Stomach (tissue), 4 donors: ENCODE measurements at regions not wholly inside any gene's neighbourhood (a gene's known extent, or its start where the extent isn't known, plus 50 kb on each side); places are given as distances from the start of the nearest gene placed in this dataset.

Experiments used
- EP300 ChIP-seq: sonication (generic); formaldehyde crosslinking; IDR thresholded peaks from one replicate; pipeline ENCODE4 v1.6.1; 2017; ENCODE audit warnings: antibody characterized with exemption
- POLR2A ChIP-seq, 4 donors: fragments of 450-650 bp; IDR thresholded peaks; one replicate each; pipeline ENCODE4 v1.6.1; 2016; ENCODE audit warnings: antibody characterized with exemption in 4 of 4, control low read depth in 2 of 4, mild to moderate bottlenecking in 1 of 4, moderate library complexity in 1 of 4
- POLR2AphosphoS5 ChIP-seq, 3 donors: sonication (generic); formaldehyde crosslinking; IDR thresholded peaks; one replicate each; pipeline ENCODE4 v1.6.1; 2016; ENCODE audit warnings: antibody characterized with exemption in 3 of 3
- TF ChIP-seq, protein P1 (sequence below), 7 experiments: fragments of 450-650 bp in 4 of 7; fragments of 200-600 bp in 3 of 7; sonication (generic) in 3 of 7; IDR thresholded peaks; one replicate each; pipeline ENCODE4 v1.5.1; 2016 to 2019; ENCODE audit warnings: antibody characterized with exemption in 7 of 7, control low read depth in 2 of 7, mild to moderate bottlenecking in 1 of 7

DNA sequence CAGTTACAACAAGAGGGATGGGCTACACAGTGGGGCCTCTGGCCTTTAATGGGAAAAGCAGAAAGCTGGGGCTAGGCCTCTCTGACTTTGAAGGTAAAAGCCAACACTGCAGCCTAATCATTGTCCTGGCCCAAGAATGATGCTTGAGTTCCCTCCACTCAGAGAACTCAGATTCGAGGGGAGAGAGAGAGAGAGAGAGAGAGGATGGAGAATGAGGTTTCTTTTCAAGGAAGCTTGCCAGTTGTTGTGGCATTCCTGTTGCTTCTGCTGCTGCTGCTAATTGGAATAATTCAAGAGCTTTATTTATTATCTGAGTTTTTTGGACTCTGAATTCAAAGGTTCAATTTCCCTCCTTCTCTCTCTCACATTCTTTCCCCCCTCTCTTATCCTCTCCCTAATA is 144.6 kb upstream of the IRX6 start:
- TF ChIP-seq POLR2AphosphoS5 (IDR thresholded peaks at IDR 0.05) (no peak), POLR2A (IDR thresholded peaks at IDR 0.05) (no peak), EP300 (no peak)
- TF ChIP-seq, protein P1, sequence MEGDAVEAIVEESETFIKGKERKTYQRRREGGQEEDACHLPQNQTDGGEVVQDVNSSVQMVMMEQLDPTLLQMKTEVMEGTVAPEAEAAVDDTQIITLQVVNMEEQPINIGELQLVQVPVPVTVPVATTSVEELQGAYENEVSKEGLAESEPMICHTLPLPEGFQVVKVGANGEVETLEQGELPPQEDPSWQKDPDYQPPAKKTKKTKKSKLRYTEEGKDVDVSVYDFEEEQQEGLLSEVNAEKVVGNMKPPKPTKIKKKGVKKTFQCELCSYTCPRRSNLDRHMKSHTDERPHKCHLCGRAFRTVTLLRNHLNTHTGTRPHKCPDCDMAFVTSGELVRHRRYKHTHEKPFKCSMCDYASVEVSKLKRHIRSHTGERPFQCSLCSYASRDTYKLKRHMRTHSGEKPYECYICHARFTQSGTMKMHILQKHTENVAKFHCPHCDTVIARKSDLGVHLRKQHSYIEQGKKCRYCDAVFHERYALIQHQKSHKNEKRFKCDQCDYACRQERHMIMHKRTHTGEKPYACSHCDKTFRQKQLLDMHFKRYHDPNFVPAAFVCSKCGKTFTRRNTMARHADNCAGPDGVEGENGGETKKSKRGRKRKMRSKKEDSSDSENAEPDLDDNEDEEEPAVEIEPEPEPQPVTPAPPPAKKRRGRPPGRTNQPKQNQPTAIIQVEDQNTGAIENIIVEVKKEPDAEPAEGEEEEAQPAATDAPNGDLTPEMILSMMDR (IDR thresholded peaks at IDR 0.05): no peak
